ENCODE measurements at regions not wholly inside any gene's neighbourhood (a gene's known extent, or its start where the extent isn't known, plus 50 kb on each side); places are given as distances from the start of the nearest gene placed in this dataset.

DNA sequence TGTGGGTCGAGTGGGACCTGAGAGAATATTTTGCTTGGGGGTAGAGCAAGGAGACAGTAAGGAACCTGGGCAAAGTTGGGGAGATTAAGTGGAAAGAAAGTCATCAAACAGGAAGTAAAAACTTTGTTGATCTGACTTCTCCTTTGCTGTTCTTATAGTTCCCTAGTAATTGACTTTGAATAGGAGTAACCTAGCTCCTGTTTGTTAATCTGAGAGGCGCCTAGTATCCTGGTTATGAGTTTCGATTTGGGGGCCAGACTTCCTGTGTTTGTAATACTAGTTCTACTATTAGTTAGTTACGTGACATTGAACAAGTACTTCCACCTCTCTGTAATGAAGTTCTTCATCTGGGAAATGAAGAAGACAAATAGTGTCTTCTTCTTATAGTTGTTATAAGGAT lies 99.1 kb downstream of the ZNF365 start:
- TF ChIP-seq CTCF (IDR thresholded peaks at IDR 0.05) (no peak), POLR2A (IDR thresholded peaks at IDR 0.05) (no peak), POLR2AphosphoS5 (IDR thresholded peaks at IDR 0.05; ENCODE audit: insufficient read depth in 1 of 2, low read depth in 1 of 2) (no peak)
